Lower leg skin (tissue), 4 donors: ENCODE measurements at regions not wholly inside any gene's neighbourhood (a gene's known extent, or its start where the extent isn't known, plus 50 kb on each side); places are given as distances from the start of the nearest gene placed in this dataset.

Experiments
- DNase-seq, 2 donors: peaks; one replicate each; pipeline ENCODE4 v3.0.0-alpha.2; 2019; ENCODE audit warnings: low spot score in 2 of 2
- H3K4me3 ChIP-seq: fragments of 200-600 bp; sonication (generic); 2 replicates; pipeline ENCODE4 v1.5.1; 2017; ENCODE audit warnings: mild to moderate bottlenecking, low read depth; ENCODE audit not compliant: poor library complexity, severe bottlenecking
- POLR2A ChIP-seq, 2 donors: fragments of 450-650 bp; IDR thresholded peaks; one replicate each; pipeline ENCODE4 v1.6.1; 2016 to 2017; ENCODE audit warnings: antibody characterized with exemption in 2 of 2, mild to moderate bottlenecking in 1 of 2, moderate library complexity in 1 of 2
- WGBS, 2 donors: methylation state at CpG; one replicate each; pipeline ENCODE4 v1.1.5; 2018; 5-methylcytosine and 5-hydroxymethylcytosine counted together
- intact Hi-C: fragments of 100-400 bp; cut with DNase I; formaldehyde crosslinking; loops from one replicate; pipeline ENCODE4 v1.15.0; 2023; ENCODE audit warnings: low total_unique reads
- TF ChIP-seq, protein P1 (sequence below), 3 donors: fragments of 450-650 bp; IDR thresholded peaks; one replicate each; pipeline ENCODE4 v1.5.1; 2016; ENCODE audit warnings: antibody characterized with exemption in 3 of 3, mild to moderate bottlenecking in 3 of 3, moderate library complexity in 2 of 3

DNA sequence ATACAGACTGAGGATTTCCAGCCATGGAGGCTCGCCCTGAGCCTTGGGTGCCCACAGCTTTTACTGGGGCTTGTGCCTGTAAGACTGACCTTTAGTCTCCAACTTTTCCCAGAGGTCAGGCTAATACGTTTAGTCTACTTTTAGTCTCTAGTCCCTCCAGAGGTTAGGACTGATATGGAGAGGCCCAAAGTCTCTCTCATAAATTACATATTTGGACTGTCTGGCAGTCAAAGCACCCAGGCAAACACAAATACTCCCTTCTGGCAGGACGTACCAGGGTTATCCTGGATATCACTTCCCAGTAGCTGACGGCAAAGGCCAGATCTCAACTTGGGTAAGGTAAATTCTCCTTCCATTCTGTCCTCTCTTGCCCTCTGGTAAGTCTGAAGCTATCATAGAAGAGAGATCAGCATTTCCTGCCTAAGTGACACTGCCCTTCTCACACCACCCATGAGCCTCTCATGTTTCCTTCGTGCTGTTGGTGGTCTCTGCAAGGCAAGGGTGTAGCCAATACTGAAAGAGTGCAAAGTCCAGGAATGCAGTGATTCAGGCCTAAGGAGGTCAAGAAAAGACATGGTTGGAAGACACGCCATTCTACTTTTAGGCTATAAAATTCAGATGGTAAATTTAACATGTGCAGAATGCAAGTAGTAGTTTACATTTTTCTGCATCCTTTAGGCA, 69.3 kb upstream of the NEDD4L start:
- no peak for DNase-seq
- no peak overlapping the region for H3K4me3 ChIP-seq
- 88 to 89% methylated on average over 6 of the region's 6 CpGs for WGBS, 2 donors
- intact Hi-C loops, result no loop called here
- TF ChIP-seq POLR2A (IDR thresholded peaks at IDR 0.05), result no peak
- TF ChIP-seq, protein P1, sequence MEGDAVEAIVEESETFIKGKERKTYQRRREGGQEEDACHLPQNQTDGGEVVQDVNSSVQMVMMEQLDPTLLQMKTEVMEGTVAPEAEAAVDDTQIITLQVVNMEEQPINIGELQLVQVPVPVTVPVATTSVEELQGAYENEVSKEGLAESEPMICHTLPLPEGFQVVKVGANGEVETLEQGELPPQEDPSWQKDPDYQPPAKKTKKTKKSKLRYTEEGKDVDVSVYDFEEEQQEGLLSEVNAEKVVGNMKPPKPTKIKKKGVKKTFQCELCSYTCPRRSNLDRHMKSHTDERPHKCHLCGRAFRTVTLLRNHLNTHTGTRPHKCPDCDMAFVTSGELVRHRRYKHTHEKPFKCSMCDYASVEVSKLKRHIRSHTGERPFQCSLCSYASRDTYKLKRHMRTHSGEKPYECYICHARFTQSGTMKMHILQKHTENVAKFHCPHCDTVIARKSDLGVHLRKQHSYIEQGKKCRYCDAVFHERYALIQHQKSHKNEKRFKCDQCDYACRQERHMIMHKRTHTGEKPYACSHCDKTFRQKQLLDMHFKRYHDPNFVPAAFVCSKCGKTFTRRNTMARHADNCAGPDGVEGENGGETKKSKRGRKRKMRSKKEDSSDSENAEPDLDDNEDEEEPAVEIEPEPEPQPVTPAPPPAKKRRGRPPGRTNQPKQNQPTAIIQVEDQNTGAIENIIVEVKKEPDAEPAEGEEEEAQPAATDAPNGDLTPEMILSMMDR (IDR thresholded peaks at IDR 0.05), result no peak

DNA sequence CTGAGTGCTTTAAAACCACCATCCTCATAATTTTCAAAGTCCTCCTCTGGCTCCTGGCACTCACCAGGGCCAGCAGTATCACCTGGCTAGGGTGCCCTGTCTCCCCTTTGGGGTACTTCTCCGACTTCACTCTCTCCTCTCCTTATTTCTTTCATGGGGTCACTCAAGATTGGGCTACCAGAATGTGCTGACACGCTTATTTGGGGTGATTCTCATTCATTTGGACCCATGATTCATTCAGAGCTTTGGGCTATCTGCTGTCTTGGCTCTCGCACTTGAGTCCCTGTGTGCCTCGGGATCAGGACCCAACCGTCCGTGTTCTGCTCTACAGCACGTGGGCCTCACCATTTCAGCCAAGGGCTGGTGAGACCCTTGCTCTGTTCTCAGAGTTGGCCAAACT, 70.1 kb upstream of the NEDD4L start:
- no peak for DNase-seq
- TF ChIP-seq POLR2A (IDR thresholded peaks at IDR 0.05), result no peak
- TF ChIP-seq, protein P1 (IDR thresholded peaks at IDR 0.05), result no peak
- no peak overlapping the region for H3K4me3 ChIP-seq
- intact Hi-C loops, result no loop called here
- WGBS, 2 donors, result 92 to 94% methylated on average over 7 of the region's 7 CpGs

DNA sequence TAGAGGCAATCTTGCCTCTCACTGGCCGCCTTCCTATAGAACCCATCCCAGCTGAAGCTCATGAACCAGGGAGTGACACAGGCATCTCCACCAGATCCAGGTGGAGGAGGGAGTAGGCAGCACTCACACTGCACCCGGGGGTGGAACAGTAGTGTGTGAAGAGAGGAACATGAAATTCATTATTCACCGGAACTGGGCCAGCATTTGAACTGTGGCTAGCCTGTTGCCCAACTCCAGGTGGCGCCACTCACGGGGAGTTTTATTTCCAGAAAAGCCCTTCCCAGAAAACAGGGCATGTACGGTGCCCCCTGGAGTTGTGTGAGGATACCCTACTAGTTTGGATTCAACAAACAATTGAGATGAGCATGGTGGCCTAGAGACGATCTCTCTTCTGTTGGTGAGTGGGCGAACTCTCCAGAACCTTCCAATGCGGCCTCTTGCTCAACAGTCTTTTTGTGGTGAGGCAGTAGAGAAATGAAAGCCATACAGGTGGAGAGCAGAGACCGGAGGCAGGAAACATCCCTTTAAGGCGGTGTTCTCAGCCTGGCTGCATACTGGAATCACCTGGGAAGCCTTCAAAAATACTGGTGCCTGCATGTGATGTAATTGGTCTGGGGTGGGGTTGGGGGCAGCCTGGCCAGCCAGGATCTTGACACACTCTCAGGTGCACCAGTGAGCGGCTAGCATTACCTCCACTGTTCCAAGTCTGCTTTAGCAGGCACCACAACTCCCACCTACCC, 73.5 kb upstream of the NEDD4L start:
- WGBS, 2 donors, result 81 to 87% methylated on average over 12 of the region's 12 CpGs
- no peak for TF ChIP-seq POLR2A (IDR thresholded peaks at IDR 0.05)
- intact Hi-C loops, result no loop called here
- no peak overlapping the region for H3K4me3 ChIP-seq
- no peak for DNase-seq

GRCh38 chr18:57969824-57970223, 74.2 kb upstream of the NEDD4L start:
- TF ChIP-seq, protein P1 (IDR thresholded peaks at IDR 0.05), result no peak
- TF ChIP-seq POLR2A (IDR thresholded peaks at IDR 0.05), result no peak
- 79 to 90% methylated on average over 2 of the region's 2 CpGs for WGBS, 2 donors
- intact Hi-C loops, result no loop called here

DNA sequence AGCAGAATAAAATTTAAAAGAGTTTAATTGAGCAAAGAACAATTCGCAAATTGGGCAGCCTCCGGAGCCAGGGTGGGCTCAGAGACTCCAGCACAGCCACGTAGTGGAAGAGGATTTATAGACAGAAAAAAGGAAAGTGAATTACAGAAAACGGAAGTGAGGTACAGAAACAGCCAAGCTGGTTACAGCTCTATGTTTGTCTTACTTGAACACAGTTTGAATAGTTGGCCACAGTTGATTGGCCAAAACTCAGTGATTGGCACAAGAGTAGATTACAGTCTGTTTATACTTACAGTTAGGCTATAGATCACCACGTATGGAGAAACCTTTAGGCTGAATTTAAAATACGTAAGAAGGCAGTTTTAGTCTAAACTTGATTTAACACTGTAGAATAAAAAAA, 78.8 kb upstream of the NEDD4L start:
- intact Hi-C loops, result no loop called here
- WGBS, 2 donors, result 81 to 88% methylated on average over 6 of the region's 6 CpGs
- no peak for DNase-seq
- TF ChIP-seq POLR2A (IDR thresholded peaks at IDR 0.05), result no peak
- TF ChIP-seq, protein P1 (IDR thresholded peaks at IDR 0.05), result no peak
- H3K4me3 ChIP-seq, result no peak overlapping the region

More at GRCh38 chr18:57969824-57970223, 74.2 kb upstream of the NEDD4L start:
- H3K4me3 ChIP-seq, result no peak overlapping the region
- no peak for DNase-seq

DNA sequence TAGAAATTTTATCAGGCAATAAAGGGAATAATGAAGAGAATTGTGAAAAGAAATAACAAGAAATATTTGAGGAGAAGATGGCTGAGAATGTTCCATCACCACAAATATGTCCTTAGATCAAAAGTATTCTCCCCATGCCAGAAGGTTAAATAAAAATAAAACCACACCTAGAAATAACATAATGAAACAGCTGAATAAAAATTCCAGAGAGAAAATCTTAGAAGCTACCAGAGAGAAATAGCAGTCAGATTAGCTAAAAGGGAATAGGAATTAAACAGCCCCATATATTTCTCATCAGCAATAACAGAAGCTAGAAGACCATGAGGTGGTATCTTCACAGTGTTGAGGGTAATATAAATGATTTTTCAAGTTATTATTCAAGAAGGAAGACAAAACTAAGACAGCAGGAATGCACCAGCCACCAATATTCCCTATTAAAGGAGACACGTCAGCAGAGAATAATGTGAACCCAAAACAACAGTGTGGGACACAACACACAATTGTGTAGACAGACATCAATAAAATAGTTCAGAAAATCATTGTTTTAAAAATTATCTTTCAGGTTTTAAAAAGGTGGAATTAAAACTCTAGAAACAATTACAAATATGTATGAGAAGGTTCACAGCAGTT, 82.0 kb upstream of the NEDD4L start:
- intact Hi-C loops, result no loop called here
- H3K4me3 ChIP-seq, result no peak overlapping the region
- TF ChIP-seq POLR2A (IDR thresholded peaks at IDR 0.05), result no peak
- TF ChIP-seq, protein P1 (IDR thresholded peaks at IDR 0.05), result no peak
- no peak for DNase-seq
- 75 to 90% methylated on average over 1 of the region's 1 CpG for WGBS, 2 donors
